ENCODE measurements at regions not wholly inside any gene's neighbourhood (a gene's known extent, or its start where the extent isn't known, plus 50 kb on each side); places are given as distances from the start of the nearest gene placed in this dataset.

DNA sequence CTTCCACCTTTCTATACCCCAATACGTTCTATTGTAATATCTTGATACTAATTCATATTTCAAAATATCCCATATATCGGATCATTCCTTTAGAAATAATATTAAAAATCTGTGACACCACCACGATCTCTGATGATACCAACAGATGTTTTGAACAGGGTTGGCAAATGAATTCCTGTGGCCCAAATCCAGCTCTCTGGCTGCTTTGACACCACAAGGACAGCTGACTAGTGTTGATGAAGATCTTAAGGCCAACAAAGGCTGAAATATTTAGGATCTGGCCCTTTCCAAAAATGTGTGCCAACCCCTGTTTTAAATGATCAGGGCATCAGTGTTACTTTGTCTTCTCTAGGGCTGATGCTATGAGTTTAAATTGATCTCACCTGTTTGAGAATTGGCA lies 380.7 kb upstream of the PFKP start:
- Mint-ChIP-seq H3K27me3 (no peaks in the 10 kb centered on the region), H3K4me3 (no peak overlapping the region), H3K27ac (no peak overlapping the region), H3K4me1 (no peaks in the 10 kb centered on the region), H3K9me3 (ENCODE audit: insufficient read depth) (no peaks in the 10 kb centered on the region)
- H3K4me1 ChIP-seq (ENCODE audit: control insufficient read depth in 2 of 2, insufficient read depth in 2 of 2, low read length in 2 of 2): no peaks in the 10 kb centered on the region
- no peak for ATAC-seq (ENCODE audit: low read depth)
- TF ChIP-seq, protein P1, sequence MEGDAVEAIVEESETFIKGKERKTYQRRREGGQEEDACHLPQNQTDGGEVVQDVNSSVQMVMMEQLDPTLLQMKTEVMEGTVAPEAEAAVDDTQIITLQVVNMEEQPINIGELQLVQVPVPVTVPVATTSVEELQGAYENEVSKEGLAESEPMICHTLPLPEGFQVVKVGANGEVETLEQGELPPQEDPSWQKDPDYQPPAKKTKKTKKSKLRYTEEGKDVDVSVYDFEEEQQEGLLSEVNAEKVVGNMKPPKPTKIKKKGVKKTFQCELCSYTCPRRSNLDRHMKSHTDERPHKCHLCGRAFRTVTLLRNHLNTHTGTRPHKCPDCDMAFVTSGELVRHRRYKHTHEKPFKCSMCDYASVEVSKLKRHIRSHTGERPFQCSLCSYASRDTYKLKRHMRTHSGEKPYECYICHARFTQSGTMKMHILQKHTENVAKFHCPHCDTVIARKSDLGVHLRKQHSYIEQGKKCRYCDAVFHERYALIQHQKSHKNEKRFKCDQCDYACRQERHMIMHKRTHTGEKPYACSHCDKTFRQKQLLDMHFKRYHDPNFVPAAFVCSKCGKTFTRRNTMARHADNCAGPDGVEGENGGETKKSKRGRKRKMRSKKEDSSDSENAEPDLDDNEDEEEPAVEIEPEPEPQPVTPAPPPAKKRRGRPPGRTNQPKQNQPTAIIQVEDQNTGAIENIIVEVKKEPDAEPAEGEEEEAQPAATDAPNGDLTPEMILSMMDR (IDR thresholded peaks at IDR 0.05): no peak
- TF ChIP-seq EZH2 (IDR thresholded peaks at IDR 0.05; ENCODE audit: borderline replicate concordance, insufficient read depth, low read depth, low read length, poor library complexity, severe bottlenecking): no peak
- CTCF ChIA-PET: no interaction called here
- peaks cover 0 to 6% (median 0%) of the 10 kb centered on the region in 3 donors for H3K9me3 ChIP-seq (ENCODE audit: control extremely low read depth in 1 of 3, control insufficient read depth in 2 of 3, insufficient read depth in 1 of 3, low read length in 2 of 3)
- no peaks in the 10 kb centered on the region for H3K79me2 ChIP-seq (ENCODE audit: control insufficient read depth, insufficient read depth, low read length)
- H4K20me1 ChIP-seq (ENCODE audit: control insufficient read depth, insufficient read depth, low read length, poor library complexity, severe bottlenecking): no peaks in the 10 kb centered on the region
- POLR2A ChIA-PET: no interaction called here
- H3K36me3 ChIP-seq (replicated peaks in 1 of 2; ENCODE audit: control extremely low read depth in 1 of 2, control insufficient read depth in 1 of 2, extremely low read depth in 1 of 2, insufficient read depth in 2 of 2, low read length in 1 of 2): no peaks in the 10 kb centered on the region
- 83% methylated on average over 1 of the region's 3 CpGs for WGBS (ENCODE audit: insufficient coverage)
- no peak overlapping the region for H3K4me3 ChIP-seq (ENCODE audit: control extremely low read depth in 1 of 5, extremely low read depth in 1 of 5, insufficient read depth in 1 of 5, low read depth in 2 of 5, low read length in 4 of 5)
- intact Hi-C loops (cut with micrococcal nuclease): no loop called here
- no peak overlapping the region for H3K9ac ChIP-seq (ENCODE audit: low read length)
- DNase-seq: no peak
- no peak overlapping the region for H3K4me2 ChIP-seq (replicated peaks; ENCODE audit: low read depth, low read length, poor library complexity, severe bottlenecking)
- no peak overlapping the region for H2AFZ ChIP-seq (ENCODE audit: insufficient read depth, low read depth, low read length, poor library complexity, severe bottlenecking)
- H3K27ac ChIP-seq (ENCODE audit: low read length in 2 of 2): no peak overlapping the region
- no peaks in the 10 kb centered on the region for H3K27me3 ChIP-seq (replicated peaks in 1 of 4; ENCODE audit: control extremely low read depth in 1 of 4, control insufficient read depth in 3 of 4, insufficient read depth in 4 of 4, low read length in 3 of 4)

- Mint-ChIP-seq H3K27me3 (peaks cover 4% of the 10 kb centered on the region), H3K4me1 (no peaks in the 10 kb centered on the region), H3K4me3 (no peak overlapping the region), H3K9me3 (ENCODE audit: insufficient read depth) (no peaks in the 10 kb centered on the region), H3K27ac (no peak overlapping the region)
- Histone ChIP-seq H3K27ac (ENCODE audit: low read length in 2 of 2) (no peak overlapping the region), H3K4me1 (ENCODE audit: control insufficient read depth in 2 of 2, insufficient read depth in 2 of 2, low read length in 2 of 2) (no peaks in the 10 kb centered on the region), H4K20me1 (ENCODE audit: control insufficient read depth, insufficient read depth, low read length, poor library complexity, severe bottlenecking) (no peaks in the 10 kb centered on the region), H3K4me3 (ENCODE audit: control extremely low read depth in 1 of 5, extremely low read depth in 1 of 5, insufficient read depth in 1 of 5, low read depth in 2 of 5, low read length in 4 of 5) (no peak overlapping the region), H3K4me2 (replicated peaks; ENCODE audit: low read depth, low read length, poor library complexity, severe bottlenecking) (no peak overlapping the region), H3K36me3 (replicated peaks in 1 of 2; ENCODE audit: control extremely low read depth in 1 of 2, control insufficient read depth in 1 of 2, extremely low read depth in 1 of 2, insufficient read depth in 2 of 2, low read length in 1 of 2) (no peaks in the 10 kb centered on the region), H2AFZ (ENCODE audit: insufficient read depth, low read depth, low read length, poor library complexity, severe bottlenecking) (no peak overlapping the region), H3K9ac (ENCODE audit: low read length) (no peak overlapping the region), H3K79me2 (ENCODE audit: control insufficient read depth, insufficient read depth, low read length) (no peaks in the 10 kb centered on the region), H3K9me3 (ENCODE audit: control extremely low read depth in 1 of 3, control insufficient read depth in 2 of 3, insufficient read depth in 1 of 3, low read length in 2 of 3) (peaks cover 0 to 6% (median 0%) of the 10 kb centered on the region in 3 donors), H3K27me3 (replicated peaks in 1 of 4; ENCODE audit: control extremely low read depth in 1 of 4, control insufficient read depth in 3 of 4, insufficient read depth in 4 of 4, low read length in 3 of 4) (no peaks in the 10 kb centered on the region)
- ATAC-seq (ENCODE audit: low read depth) (no peak), DNase-seq (no peak)
- CTCF ChIA-PET: no interaction called here
- POLR2A ChIA-PET: no interaction called here
- intact Hi-C loops (cut with micrococcal nuclease): no loop called here
- TF ChIP-seq, protein P1 (IDR thresholded peaks at IDR 0.05): no peak
- TF ChIP-seq EZH2 (IDR thresholded peaks at IDR 0.05; ENCODE audit: borderline replicate concordance, insufficient read depth, low read depth, low read length, poor library complexity, severe bottlenecking): no peak
- WGBS (ENCODE audit: insufficient coverage): no CpG with 5 or more reads among the region's 4 CpGs
These were observed 384.9 kb upstream of the PFKP start for GRCh38 chr10:2682491-2682890.

Data from B cell (primary cell).